ENCODE measurements at regions not wholly inside any gene's neighbourhood (a gene's known extent, or its start where the extent isn't known, plus 50 kb on each side); places are given as distances from the start of the nearest gene placed in this dataset.
"Not testable (repeated sequence)": the region's sequence is repeated elsewhere in the genome, so short reads cannot be mapped to it uniquely, and the experiment has no call there.

- no peaks in the 10 kb centered on the region for H3K9me3 ChIP-seq
- H3K27ac ChIP-seq, result no peak overlapping the region
- no peak for TF ChIP-seq CTCF (IDR thresholded peaks at IDR 0.05)
- peaks cover 14% of the 10 kb centered on the region for H3K27me3 ChIP-seq
- no peaks in the 10 kb centered on the region for H3K4me1 ChIP-seq (ENCODE audit: control insufficient read depth in 1 of 2, insufficient read depth in 1 of 2, low read depth in 1 of 2, low read length in 1 of 2)
- no peak overlapping the region for H3K4me3 ChIP-seq (ENCODE audit: low read depth in 1 of 2, low read length in 1 of 2)
- no peaks in the 10 kb centered on the region for H3K36me3 ChIP-seq
Observed at GRCh38 chr17:77054936-77055335, 85.8 kb upstream of the SEC14L1 start.

DNA sequence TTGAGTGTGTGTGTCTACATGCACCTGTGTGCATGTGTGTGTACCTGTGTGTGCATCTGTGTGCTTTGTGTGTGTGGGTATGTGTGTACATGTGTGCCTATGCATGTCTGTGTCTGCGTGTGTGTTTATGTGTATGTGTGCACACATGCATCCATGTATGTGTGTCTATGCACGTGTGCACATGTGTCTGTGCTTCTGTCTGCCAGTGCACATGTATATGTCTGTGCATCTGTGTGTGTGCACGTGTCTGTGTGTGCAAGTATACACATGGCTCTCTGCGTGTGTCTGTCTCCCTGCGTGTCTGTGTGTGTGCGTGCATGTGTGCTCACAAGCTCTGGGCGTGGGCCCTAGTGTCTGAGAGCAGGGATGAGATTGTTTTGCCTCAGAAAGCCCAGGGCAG, 85.3 kb upstream of the SEC14L1 start:
- Histone ChIP-seq H3K4me3 (ENCODE audit: low read depth in 1 of 2, low read length in 1 of 2) (no peak overlapping the region), H3K9me3 (no peaks in the 10 kb centered on the region), H3K27ac (no peak overlapping the region), H3K27me3 (peaks cover 14% of the 10 kb centered on the region), H3K36me3 (no peaks in the 10 kb centered on the region), H3K4me1 (ENCODE audit: control insufficient read depth in 1 of 2, insufficient read depth in 1 of 2, low read depth in 1 of 2, low read length in 1 of 2) (no peaks in the 10 kb centered on the region)
- TF ChIP-seq CTCF (IDR thresholded peaks at IDR 0.05), result no peak

DNA sequence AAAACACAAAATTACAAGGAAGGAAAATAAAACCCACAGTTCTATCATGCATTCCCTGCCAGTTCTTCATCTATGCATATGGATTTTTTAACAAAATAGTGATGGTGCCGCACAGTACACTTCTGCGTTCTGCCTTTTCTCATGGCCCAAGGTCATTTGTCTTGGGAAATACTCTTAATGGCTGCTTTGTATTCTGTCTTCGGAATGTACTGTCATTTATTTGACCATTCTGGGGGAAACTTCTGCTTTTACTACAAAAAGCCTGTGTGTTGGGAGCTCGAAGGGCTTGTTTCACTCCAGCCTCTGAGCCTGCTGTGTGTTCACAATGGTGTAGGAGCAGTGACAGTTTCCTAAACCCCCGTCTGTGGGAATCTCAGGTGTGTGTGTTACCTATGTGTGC, 82.8 kb upstream of the SEC14L1 start:
- H3K9me3 ChIP-seq, result no peaks in the 10 kb centered on the region
- no peak overlapping the region for H3K27ac ChIP-seq
- H3K36me3 ChIP-seq, result no peaks in the 10 kb centered on the region
- H3K27me3 ChIP-seq, result peaks cover 14% of the 10 kb centered on the region
- TF ChIP-seq CTCF (IDR thresholded peaks at IDR 0.05), result no peak
- no peak overlapping the region for H3K4me3 ChIP-seq (ENCODE audit: low read depth in 1 of 2, low read length in 1 of 2)
- no peaks in the 10 kb centered on the region for H3K4me1 ChIP-seq (ENCODE audit: control insufficient read depth in 1 of 2, insufficient read depth in 1 of 2, low read depth in 1 of 2, low read length in 1 of 2)

DNA sequence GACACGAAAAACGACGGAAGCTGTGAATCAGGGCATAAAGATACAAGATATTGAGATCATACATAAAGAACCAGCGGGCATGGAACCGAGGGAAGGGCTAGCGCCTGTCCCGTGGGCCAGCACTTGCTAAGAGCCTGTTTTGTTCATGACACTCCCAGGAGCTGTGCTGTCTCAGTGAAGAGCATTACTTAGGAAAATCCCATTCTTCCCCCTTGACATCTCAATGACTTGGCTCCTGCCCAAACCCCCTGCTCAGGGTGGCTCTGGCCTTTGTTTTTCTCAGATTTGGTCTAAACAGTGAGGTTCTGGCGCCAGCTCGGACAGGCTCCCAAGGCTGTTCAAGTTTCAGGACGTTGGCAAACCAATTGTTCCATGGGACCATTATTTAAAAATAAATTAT, 79.1 kb upstream of the SEC14L1 start:
- H3K4me1 ChIP-seq (ENCODE audit: control insufficient read depth in 1 of 2, insufficient read depth in 1 of 2, low read depth in 1 of 2, low read length in 1 of 2), result no peaks in the 10 kb centered on the region
- no peak overlapping the region for H3K27ac ChIP-seq
- no peak overlapping the region for H3K4me3 ChIP-seq (ENCODE audit: low read depth in 1 of 2, low read length in 1 of 2)
- H3K27me3 ChIP-seq, result peaks cover 17% of the 10 kb centered on the region
- H3K36me3 ChIP-seq, result no peaks in the 10 kb centered on the region
- no peaks in the 10 kb centered on the region for H3K9me3 ChIP-seq
- no peak for TF ChIP-seq CTCF (IDR thresholded peaks at IDR 0.05)

DNA sequence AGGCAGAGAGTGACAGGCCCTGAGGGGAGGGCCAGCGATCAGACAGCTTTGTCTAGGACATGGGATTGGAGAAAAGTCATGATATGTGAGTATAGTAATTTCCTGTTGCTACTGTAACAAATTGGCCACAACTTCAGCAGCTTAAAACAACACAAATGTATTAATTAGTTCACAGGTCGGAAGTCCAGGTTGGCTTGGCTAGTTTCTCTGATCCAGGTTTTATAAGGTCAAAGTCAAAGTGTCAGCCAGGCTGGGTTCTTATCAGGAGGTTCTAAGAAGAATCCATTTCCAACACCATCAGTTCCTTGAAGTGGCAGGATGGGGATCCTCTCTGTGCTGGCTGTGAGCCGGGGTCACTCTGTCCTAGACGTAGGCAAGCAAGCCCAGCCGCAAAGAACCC, 76.2 kb upstream of the SEC14L1 start:
- Histone ChIP-seq H3K36me3 (no peaks in the 10 kb centered on the region), H3K27ac (no peak overlapping the region), H3K27me3 (peaks cover 22% of the 10 kb centered on the region), H3K4me1 (ENCODE audit: control insufficient read depth in 1 of 2, insufficient read depth in 1 of 2, low read depth in 1 of 2, low read length in 1 of 2) (no peaks in the 10 kb centered on the region), H3K9me3 (no peaks in the 10 kb centered on the region), H3K4me3 (ENCODE audit: low read depth in 1 of 2, low read length in 1 of 2) (no peak overlapping the region)
- TF ChIP-seq CTCF (IDR thresholded peaks at IDR 0.05), result no peak

DNA sequence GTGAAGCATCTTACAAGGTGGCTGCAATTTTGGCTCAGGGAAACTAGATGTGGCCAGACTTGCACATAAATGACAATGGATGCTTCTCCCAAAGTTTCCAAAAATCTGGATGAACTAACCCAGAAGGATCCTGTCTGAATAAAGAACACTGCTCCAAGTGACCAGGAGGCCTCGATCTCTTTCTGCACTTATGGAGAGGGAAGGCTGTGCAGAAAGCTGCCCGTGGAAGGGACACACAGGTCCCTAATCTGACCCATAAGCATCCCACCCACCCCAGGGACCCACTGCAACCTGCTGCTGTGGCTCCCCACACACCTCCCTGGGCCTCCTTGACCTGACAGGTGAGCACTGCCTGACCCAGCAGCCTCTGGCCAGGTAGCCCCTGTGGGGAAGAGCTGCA, 74.6 kb upstream of the SEC14L1 start:
- no peak for TF ChIP-seq CTCF (IDR thresholded peaks at IDR 0.05)
- peaks cover 22% of the 10 kb centered on the region for H3K27me3 ChIP-seq
- H3K9me3 ChIP-seq, result no peaks in the 10 kb centered on the region
- H3K36me3 ChIP-seq, result no peaks in the 10 kb centered on the region
- H3K4me1 ChIP-seq (ENCODE audit: control insufficient read depth in 1 of 2, insufficient read depth in 1 of 2, low read depth in 1 of 2, low read length in 1 of 2), result no peaks in the 10 kb centered on the region
- H3K4me3 ChIP-seq (ENCODE audit: low read depth in 1 of 2, low read length in 1 of 2), result no peak overlapping the region
- no peak overlapping the region for H3K27ac ChIP-seq

DNA sequence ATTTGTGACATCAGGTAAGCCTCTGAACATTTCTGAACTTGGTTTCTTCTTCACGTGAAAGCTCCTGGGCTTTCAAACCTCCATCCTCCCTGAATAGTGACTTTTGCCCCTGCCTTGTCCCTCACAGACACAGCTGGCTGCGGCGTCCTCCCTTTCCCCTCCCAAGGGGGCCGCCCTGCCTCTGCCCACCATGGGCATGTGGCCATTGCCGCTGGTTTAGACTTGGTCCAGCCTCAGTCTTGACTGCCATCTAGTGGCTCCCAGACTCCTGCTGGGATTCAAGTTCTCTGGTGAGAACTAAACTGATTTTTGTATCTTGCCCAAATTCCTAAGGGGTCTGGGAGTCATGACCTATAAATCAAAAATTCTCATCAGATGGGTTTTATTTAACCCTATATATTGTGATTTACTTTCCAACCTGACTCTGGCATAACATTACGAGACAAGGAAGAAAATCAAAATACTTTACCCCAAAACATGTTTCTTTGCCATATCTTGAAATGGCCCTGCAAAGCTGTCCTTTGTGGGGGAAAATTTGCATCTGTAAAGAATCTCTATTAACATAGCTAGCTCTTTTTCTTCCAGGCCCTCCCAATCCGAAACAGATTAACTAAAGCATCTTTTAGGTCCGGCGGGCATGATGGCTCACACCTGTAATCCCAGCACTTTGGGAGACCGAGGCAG, 73.9 kb upstream of the SEC14L1 start:
- H3K27ac ChIP-seq, result not testable (repeated sequence)
- H3K27me3 ChIP-seq, result peaks cover 22% of the 10 kb centered on the region

More for the DNA sequence above, 73.9 kb upstream of the SEC14L1 start:
- H3K4me3 ChIP-seq (ENCODE audit: low read depth in 1 of 2, low read length in 1 of 2); H3K36me3 ChIP-seq; H3K9me3 ChIP-seq; H3K4me1 ChIP-seq (ENCODE audit: control insufficient read depth in 1 of 2, insufficient read depth in 1 of 2, low read depth in 1 of 2, low read length in 1 of 2): not testable (repeated sequence)
